Activated T-cell treated with anti-CD3 and anti-CD28 coated beads, Interleukin-2, amount 50 U/mL, for 4 hours (primary cell): ENCODE measurements at regions not wholly inside any gene's neighbourhood (a gene's known extent, or its start where the extent isn't known, plus 50 kb on each side); places are given as distances from the start of the nearest gene placed in this dataset.
"Not testable (repeated sequence)": the region's sequence is repeated elsewhere in the genome, so short reads cannot be mapped to it uniquely, and the experiment has no call there.

Experiments
- ATAC-seq, 2 donors: fragments of 200-7000 bp; cut with Tn5 transposase; one replicate each; pipeline ENCODE4 v1.10.0; 2021
- DNase-seq: peaks from one replicate; pipeline ENCODE4 v3.0.0-alpha.2; 2020
- H3K27me3 Mint-ChIP-seq: one replicate; pipeline ENCODE4 v1.8.0; 2021; ENCODE audit warnings: low read depth, mixed read lengths
- H3K36me3 Mint-ChIP-seq: one replicate; pipeline ENCODE4 v1.8.0; 2022; ENCODE audit warnings: mixed read lengths; ENCODE audit not compliant: insufficient read depth
- H3K4me1 Mint-ChIP-seq: one replicate; pipeline ENCODE4 v1.8.0; 2021; ENCODE audit warnings: low read depth, mixed read lengths
- H3K4me3 Mint-ChIP-seq: one replicate; pipeline ENCODE4 v1.8.0; 2021; ENCODE audit warnings: mild to moderate bottlenecking, moderate library complexity, mixed read lengths
- H3K9me3 Mint-ChIP-seq: one replicate; pipeline ENCODE4 v1.8.0; 2021; ENCODE audit warnings: mixed read lengths

- Mint-ChIP-seq H3K27me3 (no peaks in the 10 kb centered on the region), H3K9me3 (peaks cover under 1% of the 10 kb centered on the region), H3K36me3 (peaks cover 2% of the 10 kb centered on the region), H3K4me1 (no peaks in the 10 kb centered on the region), H3K4me3 (no peak overlapping the region)
- no peak for DNase-seq
- ATAC-seq = no peak
Measured at GRCh38 chr6:80988892-80989291, 763.6 kb downstream of the TENT5A start.

DNA sequence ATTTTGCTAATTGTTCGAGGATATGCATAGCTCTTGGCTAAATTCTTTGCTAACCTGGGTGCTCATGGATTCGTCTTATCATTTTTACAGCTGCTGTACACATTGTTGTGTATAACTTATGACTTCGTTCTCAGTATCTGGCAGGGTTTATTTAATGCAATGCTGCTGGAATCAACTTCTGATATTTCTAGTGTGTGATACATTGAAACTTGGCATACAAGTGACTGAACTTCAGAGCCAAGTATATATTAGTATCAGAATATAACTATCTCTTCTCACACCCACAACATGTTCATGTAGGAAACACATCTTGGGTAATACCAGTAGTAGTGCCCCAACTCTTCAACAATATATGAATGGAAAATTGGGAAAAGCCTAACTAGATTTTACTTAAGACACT is 764.2 kb downstream of the TENT5A start:
- H3K9me3 Mint-ChIP-seq = peaks cover 3% of the 10 kb centered on the region
- peaks cover 2% of the 10 kb centered on the region for H3K36me3 Mint-ChIP-seq
- no peak for DNase-seq
- no peaks in the 10 kb centered on the region for H3K27me3 Mint-ChIP-seq
- no peak overlapping the region for H3K4me3 Mint-ChIP-seq
- H3K4me1 Mint-ChIP-seq = no peaks in the 10 kb centered on the region
- ATAC-seq = no peak

DNA sequence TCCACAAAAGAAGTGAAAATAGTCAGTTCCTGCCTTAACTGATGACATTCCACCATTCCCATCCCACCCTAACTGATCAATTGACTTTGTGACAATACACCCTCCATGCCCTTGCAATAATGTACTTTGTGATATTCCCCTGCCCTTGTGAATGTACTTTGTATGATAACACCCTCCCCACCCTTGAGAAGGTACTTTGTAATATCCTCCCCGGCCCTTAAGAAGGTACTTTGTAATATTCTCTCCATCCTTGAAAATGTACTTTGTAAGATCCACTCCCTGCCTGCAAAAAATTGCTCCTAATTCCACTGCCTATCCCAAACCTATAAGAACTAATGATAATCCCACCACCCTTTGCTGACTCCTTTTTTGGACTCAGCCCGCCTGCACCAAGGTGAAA is 771.3 kb downstream of the TENT5A start:
- not testable (repeated sequence) for DNase-seq, H3K9me3 Mint-ChIP-seq, ATAC-seq, H3K36me3 Mint-ChIP-seq, H3K4me1 Mint-ChIP-seq, H3K27me3 Mint-ChIP-seq, H3K4me3 Mint-ChIP-seq

- no peaks in the 10 kb centered on the region for H3K4me1 Mint-ChIP-seq
- H3K9me3 Mint-ChIP-seq = peaks cover 4% of the 10 kb centered on the region
- no peaks in the 10 kb centered on the region for H3K27me3 Mint-ChIP-seq
- no peaks in the 10 kb centered on the region for H3K36me3 Mint-ChIP-seq
- no peak for ATAC-seq
- DNase-seq = no peak
- H3K4me3 Mint-ChIP-seq = no peak overlapping the region
Measured at GRCh38 chr6:80976336-80976735, 776.1 kb downstream of the TENT5A start.

- Mint-ChIP-seq H3K4me3 (no peak overlapping the region), H3K4me1 (no peaks in the 10 kb centered on the region), H3K27me3 (no peaks in the 10 kb centered on the region), H3K36me3 (no peaks in the 10 kb centered on the region), H3K9me3 (peaks cover 7% of the 10 kb centered on the region)
- DNase-seq = no peak
- ATAC-seq = no peak
Measured at GRCh38 chr6:80974579-80974978, 777.9 kb downstream of the TENT5A start.

DNA sequence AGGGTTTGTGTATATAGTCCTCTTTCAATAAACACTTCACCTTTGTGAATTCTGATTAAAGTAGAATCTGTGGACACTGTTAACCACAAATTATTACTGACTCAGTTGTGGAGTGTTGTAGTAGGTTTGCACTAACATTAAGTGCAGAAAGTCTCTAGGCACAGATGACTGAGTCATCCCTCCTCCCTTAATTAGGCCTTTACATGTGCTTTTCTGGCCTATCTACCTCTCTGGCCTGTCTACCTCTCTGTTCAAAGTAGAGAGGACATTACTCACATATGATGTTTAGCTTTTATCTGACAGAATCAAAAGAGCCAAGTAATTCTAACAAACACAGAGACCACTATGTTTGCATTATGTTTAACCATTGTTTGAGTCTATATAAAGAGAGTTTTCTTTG is 783.0 kb downstream of the TENT5A start:
- H3K4me1 Mint-ChIP-seq = no peaks in the 10 kb centered on the region
- no peak overlapping the region for H3K4me3 Mint-ChIP-seq
- H3K27me3 Mint-ChIP-seq = no peaks in the 10 kb centered on the region
- DNase-seq (no peak), ATAC-seq (no peak)
- H3K9me3 Mint-ChIP-seq = peaks cover 3% of the 10 kb centered on the region
- H3K36me3 Mint-ChIP-seq = no peaks in the 10 kb centered on the region

GRCh38 chr6:80967609-80968008 is 784.9 kb downstream of the TENT5A start:
- peaks cover 3% of the 10 kb centered on the region for H3K9me3 Mint-ChIP-seq
- ATAC-seq = no peak
- no peaks in the 10 kb centered on the region for H3K4me1 Mint-ChIP-seq
- no peak overlapping the region for H3K4me3 Mint-ChIP-seq
- H3K36me3 Mint-ChIP-seq = no peaks in the 10 kb centered on the region
- no peaks in the 10 kb centered on the region for H3K27me3 Mint-ChIP-seq
- DNase-seq = no peak

DNA sequence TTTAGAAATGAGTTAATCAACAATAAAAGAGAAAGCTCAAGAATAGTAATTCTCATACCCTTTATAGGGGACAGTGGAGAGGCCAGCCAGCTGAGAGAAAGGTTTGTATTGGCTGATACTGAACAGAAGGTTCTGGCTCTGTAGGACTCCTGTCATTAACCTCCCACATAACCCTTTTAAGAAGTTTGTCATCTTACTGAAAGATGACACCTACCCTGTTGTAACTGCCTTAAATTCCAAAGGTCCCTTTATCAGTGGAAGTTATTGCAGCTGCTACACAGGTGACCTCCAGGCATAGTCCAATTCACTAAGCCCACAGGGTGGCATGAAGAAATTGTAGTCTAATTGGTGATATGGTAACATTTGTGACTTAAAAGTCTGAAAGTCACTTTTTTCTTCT is 790.1 kb downstream of the TENT5A start:
- Mint-ChIP-seq H3K36me3 (no peaks in the 10 kb centered on the region), H3K9me3 (peaks cover 4% of the 10 kb centered on the region), H3K27me3 (no peaks in the 10 kb centered on the region), H3K4me1 (no peaks in the 10 kb centered on the region), H3K4me3 (no peak overlapping the region)
- DNase-seq (no peak), ATAC-seq (no peak)

GRCh38 chr6:80961166-80961565 is 791.3 kb downstream of the TENT5A start:
- Mint-ChIP-seq H3K27me3 (no peaks in the 10 kb centered on the region), H3K36me3 (no peaks in the 10 kb centered on the region), H3K9me3 (peaks cover 4% of the 10 kb centered on the region), H3K4me1 (no peaks in the 10 kb centered on the region), H3K4me3 (no peak overlapping the region)
- ATAC-seq = no peak
- DNase-seq = no peak

DNA sequence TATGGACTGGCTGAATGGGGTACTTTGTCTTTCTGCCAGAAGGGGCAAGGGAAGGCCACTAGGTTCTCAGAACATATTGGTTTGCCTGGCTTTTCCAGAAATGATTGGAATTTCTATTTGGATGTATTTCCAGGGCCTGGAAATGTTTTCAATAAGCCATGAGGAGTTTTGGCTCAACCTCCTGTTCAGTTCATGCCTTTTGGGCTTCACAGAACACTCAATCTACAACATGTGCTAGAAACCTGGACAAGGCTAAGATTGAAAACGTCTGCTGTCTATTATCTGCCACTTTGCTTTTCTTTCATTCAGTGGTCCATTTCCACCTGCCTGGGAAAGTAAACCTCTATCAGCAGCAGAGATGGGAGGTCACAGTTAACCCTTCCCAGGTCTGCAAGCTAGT is 793.4 kb downstream of the TENT5A start:
- ATAC-seq = no peak
- peaks cover 8% of the 10 kb centered on the region for H3K9me3 Mint-ChIP-seq
- no peak overlapping the region for H3K4me3 Mint-ChIP-seq
- no peaks in the 10 kb centered on the region for H3K27me3 Mint-ChIP-seq
- no peak for DNase-seq
- no peaks in the 10 kb centered on the region for H3K4me1 Mint-ChIP-seq
- H3K36me3 Mint-ChIP-seq = no peaks in the 10 kb centered on the region

DNA sequence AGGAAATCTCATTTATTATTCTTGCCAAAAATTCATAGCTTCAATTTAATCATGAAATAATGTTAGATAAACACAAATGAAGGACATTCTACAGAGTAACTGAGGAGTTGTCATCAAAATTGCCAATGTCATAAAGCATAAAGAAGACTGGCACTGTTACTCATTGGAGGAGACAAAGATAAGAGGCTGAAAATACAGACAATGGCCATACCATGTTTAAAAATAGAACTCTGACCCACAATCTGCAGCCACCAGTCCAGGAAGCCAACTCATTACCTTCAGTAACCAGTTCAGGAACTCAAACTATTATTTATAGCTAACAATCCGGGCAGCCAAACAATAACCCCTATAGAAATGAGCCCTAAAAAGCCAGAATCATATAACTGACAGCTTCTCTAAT is 795.6 kb downstream of the TENT5A start:
- no peaks in the 10 kb centered on the region for H3K27me3 Mint-ChIP-seq
- DNase-seq (no peak), ATAC-seq (no peak)
- no peak overlapping the region for H3K4me3 Mint-ChIP-seq
- H3K4me1 Mint-ChIP-seq = no peaks in the 10 kb centered on the region
- peaks cover 12% of the 10 kb centered on the region for H3K9me3 Mint-ChIP-seq
- no peaks in the 10 kb centered on the region for H3K36me3 Mint-ChIP-seq

DNA sequence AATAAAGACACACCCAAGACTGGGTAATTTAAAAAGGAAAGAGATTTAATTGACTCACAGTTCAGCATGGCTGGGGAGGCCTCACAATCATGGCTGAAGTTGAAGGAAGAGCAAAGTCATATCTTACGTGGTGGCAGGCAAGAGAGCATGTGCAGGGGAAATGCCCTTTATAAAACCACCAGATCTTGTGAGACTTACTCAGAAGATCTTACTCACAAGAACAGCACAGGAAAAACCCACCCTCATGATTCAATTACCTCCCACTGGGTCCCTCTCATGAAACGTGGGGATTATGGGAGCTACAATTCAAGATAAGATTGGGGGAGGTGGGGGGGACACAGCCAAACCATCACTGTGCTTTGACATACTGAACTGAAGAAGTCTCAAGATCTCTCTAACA is 800.0 kb downstream of the TENT5A start:
- not testable (repeated sequence) for H3K4me1 Mint-ChIP-seq, H3K4me3 Mint-ChIP-seq, H3K9me3 Mint-ChIP-seq, H3K36me3 Mint-ChIP-seq, H3K27me3 Mint-ChIP-seq, DNase-seq
- ATAC-seq = peak in 1 of 2 donors; percentile 4

DNA sequence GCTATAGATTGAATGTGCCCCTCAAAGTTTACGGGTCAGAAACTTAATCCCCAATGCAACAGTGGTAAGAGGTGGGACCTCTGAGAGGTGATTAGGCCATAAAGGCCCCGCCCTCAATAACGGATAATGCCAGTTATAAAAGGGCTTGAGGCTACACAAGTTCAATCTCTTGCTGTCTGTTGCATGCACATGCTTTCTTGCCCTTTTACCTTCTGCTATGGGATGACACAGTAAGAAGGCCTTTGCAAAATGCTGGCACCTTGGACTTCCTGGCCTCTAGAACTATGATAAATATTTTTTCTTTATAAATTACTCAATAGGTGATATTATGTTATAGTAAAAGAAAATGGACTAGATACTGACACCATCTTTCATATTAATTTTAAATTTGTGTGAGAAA is 806.1 kb downstream of the TENT5A start:
- DNase-seq = no peak
- no peaks in the 10 kb centered on the region for H3K27me3 Mint-ChIP-seq
- no peaks in the 10 kb centered on the region for H3K36me3 Mint-ChIP-seq
- ATAC-seq = no peak
- no peaks in the 10 kb centered on the region for H3K4me1 Mint-ChIP-seq
- H3K4me3 Mint-ChIP-seq = no peak overlapping the region
- no peaks in the 10 kb centered on the region for H3K9me3 Mint-ChIP-seq

DNA sequence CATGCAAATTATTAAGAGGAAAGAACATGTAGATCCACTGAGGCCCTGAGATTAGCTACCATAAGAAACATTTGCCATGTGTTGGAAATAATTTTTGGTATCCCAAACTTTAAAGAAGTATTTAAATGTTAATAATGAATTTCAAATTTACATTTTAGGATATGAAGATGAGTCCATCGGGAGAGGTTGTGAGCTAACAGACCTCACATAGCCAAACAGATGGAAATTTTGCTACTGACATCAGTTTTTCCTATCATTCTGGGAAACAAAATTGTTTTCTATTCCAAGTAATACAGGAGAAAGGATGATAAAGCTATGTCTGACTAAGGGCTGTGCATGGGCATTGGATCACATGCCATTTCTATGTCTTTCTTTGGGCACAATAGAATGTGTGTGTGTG is 809.6 kb downstream of the TENT5A start:
- DNase-seq = no peak
- Mint-ChIP-seq H3K4me3 (no peak overlapping the region), H3K36me3 (no peaks in the 10 kb centered on the region), H3K4me1 (no peaks in the 10 kb centered on the region), H3K9me3 (peaks cover 8% of the 10 kb centered on the region), H3K27me3 (no peaks in the 10 kb centered on the region)
- no peak for ATAC-seq

- H3K4me3 Mint-ChIP-seq = no peak overlapping the region
- DNase-seq (no peak), ATAC-seq (no peak)
- no peaks in the 10 kb centered on the region for H3K4me1 Mint-ChIP-seq
- no peaks in the 10 kb centered on the region for H3K36me3 Mint-ChIP-seq
- peaks cover 10% of the 10 kb centered on the region for H3K9me3 Mint-ChIP-seq
- H3K27me3 Mint-ChIP-seq = no peaks in the 10 kb centered on the region
Measured at GRCh38 chr6:80940976-80941375, 811.5 kb downstream of the TENT5A start.

- no peaks in the 10 kb centered on the region for H3K36me3 Mint-ChIP-seq
- peaks cover 10% of the 10 kb centered on the region for H3K9me3 Mint-ChIP-seq
- no peaks in the 10 kb centered on the region for H3K4me1 Mint-ChIP-seq
- H3K27me3 Mint-ChIP-seq = no peaks in the 10 kb centered on the region
- no peak for DNase-seq
- no peak for ATAC-seq
- H3K4me3 Mint-ChIP-seq = no peak overlapping the region
Measured at GRCh38 chr6:80940571-80940970, 811.9 kb downstream of the TENT5A start.
